Islet of Langerhans (tissue), 1 donor: ENCODE measurements at regions not wholly inside any gene's neighbourhood (a gene's known extent, or its start where the extent isn't known, plus 50 kb on each side); places are given as distances from the start of the nearest gene placed in this dataset.

Source experiments
- FAIRE-seq: peaks from one replicate; lab custom pipeline; 2011; peaks lifted over from hg19 to GRCh38; lab: Jason Lieb, UNC

- FAIRE-seq = no peak
Observed at GRCh38 chr10:111745982-111746381, 437.6 kb downstream of the GPAM start.

- no peak for FAIRE-seq
Observed at GRCh38 chr10:111747751-111748150, 435.8 kb downstream of the GPAM start.

DNA sequence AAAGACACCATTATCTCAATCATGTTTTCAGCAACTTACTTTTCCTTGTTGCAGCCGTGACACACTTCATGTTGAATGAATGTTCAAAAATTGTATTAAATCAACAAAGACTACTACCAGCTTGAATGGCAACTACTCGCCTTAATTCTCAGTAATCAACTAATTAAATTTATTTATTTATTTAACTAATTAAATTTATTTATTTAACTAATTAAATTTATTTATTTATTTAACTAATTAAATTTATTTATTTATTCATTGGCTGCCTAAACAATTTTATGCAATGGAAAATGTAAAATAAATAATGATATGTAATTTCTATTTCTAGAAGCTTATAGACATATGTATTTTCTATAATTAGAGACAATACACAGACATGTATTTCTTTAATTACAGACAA is 435.4 kb downstream of the GPAM start:
- FAIRE-seq = no peak

DNA sequence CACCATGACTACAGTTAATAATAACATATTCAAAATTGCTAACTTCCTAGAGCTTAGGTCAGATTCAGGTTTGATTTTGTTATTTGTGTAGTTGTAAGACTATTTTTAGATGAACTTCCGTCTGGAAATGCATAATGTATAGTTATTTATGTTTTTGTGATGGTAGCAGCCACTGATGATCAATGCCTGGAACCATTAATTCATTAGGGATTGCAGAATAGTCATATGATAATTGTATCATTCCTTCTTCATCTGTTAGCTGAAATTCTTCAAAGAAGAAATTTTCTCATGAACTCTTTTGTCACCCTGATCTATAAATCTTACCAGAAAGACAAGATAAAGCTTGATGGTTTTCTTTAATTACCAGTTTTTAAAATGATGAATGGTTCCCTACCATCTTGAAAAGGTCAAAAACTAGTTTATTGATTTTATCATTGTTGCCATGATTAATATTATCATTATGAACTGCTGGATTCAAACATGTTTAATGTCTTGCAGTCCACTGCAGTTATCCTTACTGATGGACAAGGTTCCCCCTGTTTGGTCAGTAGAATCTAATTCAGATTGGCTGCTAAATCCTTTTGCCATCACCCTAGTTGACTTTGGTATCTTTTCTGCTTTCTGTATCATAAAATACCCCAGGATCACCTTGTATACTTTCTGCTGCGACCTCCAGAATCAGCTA is 433.3 kb downstream of the GPAM start:
- FAIRE-seq = no peak

DNA sequence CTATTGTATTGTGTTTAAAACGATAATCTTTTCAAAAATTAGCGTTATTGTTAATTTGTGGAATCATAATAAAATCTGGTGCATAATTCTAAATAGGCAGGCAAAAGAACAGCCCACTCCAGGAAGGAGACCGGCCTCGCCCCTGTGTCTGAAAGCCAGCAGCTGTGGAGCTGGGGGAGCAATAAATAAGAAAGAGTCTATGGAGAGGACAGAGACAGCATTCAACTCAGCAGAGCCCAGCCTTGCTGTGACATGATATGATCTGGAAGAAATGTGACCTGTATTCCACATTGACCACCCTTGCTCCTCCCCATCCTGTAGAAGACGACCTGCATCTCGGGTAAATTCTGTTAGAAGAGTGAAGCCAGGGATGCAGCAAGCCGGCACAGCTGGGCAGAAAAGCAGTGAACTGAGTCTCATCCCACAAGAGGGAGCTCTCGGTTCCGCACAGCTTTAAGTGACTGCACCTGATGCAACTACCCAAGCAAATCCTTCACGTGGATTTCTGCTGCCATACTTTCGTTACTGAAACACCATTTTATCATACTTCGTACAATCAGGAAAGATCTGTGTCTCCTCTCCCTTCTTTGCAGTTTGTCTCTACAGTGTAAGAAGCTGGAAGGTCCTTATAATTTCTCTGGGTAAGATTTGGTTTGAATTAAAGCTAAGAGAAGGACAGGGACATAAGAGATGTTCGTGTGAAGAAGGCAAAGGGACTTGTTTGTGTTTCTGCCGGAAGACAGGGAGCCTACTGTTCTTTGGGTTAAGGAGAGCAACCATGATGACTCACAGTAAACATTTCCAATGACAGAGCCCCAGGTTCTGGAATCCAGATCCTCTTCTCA is 427.1 kb downstream of the GPAM start:
- no peak for FAIRE-seq

DNA sequence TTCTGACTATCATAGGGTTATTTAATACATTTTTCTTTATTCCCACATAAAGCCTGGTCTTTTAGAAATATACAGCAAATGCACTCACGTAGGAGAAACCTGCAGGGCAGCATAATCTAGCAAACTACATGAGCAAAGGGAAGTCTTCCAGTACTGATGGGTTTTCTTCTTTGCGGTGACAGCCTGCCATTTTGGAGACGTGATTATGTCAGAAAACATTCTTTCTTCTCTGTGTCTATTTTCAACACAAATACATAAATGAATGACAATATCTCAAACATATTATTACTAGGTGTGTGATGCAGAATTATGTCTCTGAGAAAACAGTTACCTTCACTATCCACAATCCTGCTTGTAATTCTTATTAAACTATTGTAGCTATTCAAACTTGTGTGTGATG is 425.0 kb downstream of the GPAM start:
- FAIRE-seq = no peak

DNA sequence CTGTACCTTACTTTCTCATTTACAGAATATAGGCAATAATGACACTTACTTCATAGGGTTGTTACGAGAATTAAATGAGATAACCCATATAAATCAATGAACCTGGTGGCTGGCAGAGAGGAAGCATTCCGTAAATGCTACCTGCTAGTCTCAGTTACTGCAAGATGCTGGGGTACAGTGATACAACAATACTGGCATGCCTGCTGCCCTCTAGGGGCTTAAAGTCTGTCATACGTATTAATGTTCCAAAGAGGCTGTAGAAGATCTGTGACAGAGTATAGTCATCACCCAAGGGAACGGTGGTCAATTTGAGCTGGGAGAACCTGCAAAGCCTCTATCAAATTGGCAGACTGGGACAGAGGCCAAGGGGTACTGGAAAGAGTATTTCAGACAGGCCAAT is 421.5 kb downstream of the GPAM start:
- FAIRE-seq = no peak

GRCh38 chr10:111765216-111765615 is 418.3 kb downstream of the GPAM start:
- FAIRE-seq = no peak

- no peak for FAIRE-seq
Observed at GRCh38 chr10:111766464-111766863, 417.1 kb downstream of the GPAM start.

- FAIRE-seq = no peak
Observed at GRCh38 chr10:111767661-111768060, 415.9 kb downstream of the GPAM start.

- no peak for FAIRE-seq
Observed at GRCh38 chr10:111773950-111774349, 409.6 kb downstream of the GPAM start.

- FAIRE-seq = no peak
Observed at GRCh38 chr10:111774486-111774885, 409.1 kb downstream of the GPAM start.

- no peak for FAIRE-seq
Observed at GRCh38 chr10:111784436-111784835, 399.1 kb downstream of the GPAM start.

- FAIRE-seq = no peak
Observed at GRCh38 chr10:111784946-111785465, 398.6 kb downstream of the GPAM start.

GRCh38 chr10:111785921-111786320 is 397.6 kb downstream of the GPAM start:
- FAIRE-seq = no peak

- no peak for FAIRE-seq
Observed at GRCh38 chr10:111789821-111790220, 393.7 kb downstream of the GPAM start.

DNA sequence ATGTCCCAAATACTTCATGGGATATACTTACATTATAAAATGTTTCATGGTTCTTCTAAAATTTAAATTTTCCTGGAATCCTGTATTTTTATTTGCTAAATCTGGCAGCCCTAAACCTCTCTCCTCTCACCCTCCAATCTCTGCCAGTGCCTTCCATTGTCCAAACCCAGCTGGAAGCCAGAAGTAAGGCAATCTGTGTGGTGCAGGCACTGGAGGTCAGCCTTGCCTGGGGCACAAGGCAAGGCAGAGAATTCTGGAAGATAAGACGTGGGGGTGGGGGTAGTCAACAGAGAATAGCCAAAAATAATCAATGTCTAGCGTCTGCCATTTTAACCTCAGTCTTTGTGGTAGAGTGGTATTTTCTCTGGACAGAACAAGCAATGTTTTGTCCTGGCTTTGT is 381.7 kb downstream of the GPAM start:
- FAIRE-seq = no peak

DNA sequence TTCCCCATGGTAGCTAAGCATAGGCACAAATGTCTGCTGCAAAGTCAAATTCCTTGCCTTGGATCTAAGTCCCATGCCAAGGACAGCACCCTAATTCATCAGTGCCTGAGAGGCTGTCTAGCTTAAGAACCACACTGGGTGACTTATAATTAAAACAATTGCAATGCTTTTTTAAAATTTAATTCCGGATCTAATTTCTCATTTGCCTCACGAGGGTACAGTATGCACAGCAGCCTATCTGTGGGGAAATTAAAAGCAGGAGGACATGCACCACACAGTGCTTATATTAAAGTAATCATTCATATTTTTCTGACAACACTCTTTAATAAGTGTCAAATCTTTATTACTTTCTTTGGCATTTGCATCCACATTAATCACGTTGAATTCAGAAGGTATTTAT is 378.8 kb downstream of the GPAM start:
- FAIRE-seq = no peak

DNA sequence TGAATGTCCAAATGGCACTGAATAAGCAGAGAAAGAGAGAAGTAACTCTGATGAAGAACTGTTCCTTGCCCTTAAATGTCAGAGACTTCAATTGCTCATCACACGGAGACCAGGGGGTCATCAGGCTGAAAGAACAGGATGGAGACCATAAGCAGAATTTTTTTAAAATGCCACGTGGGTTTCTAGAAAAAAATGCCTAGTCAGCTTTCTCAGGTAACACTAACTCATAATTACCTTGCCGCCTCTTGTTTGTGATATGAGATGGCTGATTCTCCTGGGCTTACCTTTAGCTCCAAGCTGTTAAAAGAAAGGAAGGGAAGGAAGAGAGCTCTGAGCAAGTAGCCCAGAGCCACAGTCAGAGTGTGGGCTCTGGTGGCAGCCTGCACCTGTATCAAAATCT is 372.0 kb downstream of the GPAM start:
- no peak for FAIRE-seq

DNA sequence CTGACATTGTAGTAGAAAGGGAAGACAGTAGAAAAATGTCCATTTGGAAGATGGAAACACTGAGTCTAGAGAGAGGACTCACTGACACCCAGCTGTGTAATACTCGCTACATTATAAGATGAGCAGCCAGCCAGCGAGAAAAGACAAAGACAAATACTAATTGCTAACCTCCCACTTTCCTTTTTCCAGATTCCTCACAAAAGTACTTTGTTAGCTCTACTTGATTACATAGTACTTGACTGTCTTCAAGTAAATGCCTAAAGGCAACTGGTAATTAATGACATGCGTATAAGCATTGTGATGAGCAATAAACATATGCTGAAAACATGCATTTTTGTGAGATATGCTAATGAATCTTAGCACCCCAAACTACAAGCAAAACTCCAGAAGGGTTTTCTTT is 363.1 kb downstream of the GPAM start:
- no peak for FAIRE-seq

DNA sequence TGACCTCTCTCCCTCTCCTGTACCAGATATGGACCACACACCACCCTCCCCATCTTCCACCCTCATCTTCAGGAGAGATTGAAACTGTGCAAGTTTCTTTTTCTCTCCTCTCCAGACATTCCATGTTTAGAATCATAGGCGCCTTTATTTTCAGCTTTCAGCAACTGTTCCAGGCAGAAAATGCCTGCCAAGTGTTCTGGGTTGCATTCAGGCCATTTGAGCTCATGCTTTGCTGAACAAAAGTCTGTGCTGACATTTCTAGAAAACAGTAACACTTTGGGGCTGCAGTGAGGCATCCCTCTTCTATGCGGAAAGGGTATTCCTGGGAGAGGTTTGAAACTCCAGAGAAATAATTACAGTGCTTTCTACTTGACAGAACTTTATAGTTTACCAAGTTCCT is 361.7 kb downstream of the GPAM start:
- FAIRE-seq = no peak

- FAIRE-seq = no peak
Observed at GRCh38 chr10:111822661-111823060, 360.9 kb downstream of the GPAM start.

- no peak for FAIRE-seq
Observed at GRCh38 chr10:111824128-111824527, 359.4 kb downstream of the GPAM start.

DNA sequence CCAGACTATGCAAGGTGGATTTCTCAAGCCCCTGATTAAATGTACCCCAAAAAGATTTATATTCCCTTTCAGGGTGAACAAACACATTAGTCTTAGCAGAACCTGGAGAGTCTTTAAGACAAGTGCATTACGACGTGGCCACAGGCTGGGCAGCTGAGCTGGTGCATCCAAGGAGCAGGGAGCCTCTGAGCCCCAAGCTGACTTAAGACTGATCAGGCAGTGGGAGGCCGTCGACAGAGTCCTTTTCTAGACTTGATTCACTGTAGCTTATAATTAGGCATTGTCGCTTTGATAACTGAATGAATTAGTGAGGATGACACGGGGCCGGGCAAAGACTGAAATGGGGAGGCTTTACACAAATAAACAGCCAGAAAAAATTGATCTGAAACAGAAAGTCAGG is 353.2 kb downstream of the GPAM start:
- no peak for FAIRE-seq
